Ovary (tissue), 7 donors: ENCODE measurements at regions not wholly inside any gene's neighbourhood (a gene's known extent, or its start where the extent isn't known, plus 50 kb on each side); places are given as distances from the start of the nearest gene placed in this dataset.

ENCODE experiments used
- DNase-seq, 5 donors: peaks; one replicate each; pipeline ENCODE4 v3.0.0-alpha.2; 2019 to 2020
- H3K27ac ChIP-seq, 2 donors: fragments of 200-600 bp; one replicate each; pipeline versions ENCODE4 v1.5.1 to v1.8.0; 2019 to 2022
- H3K27me3 ChIP-seq: fragments of 200-600 bp; one replicate; pipeline ENCODE4 v1.8.0; 2022
- H3K36me3 ChIP-seq: fragments of 200-600 bp; sonication (generic); one replicate; pipeline ENCODE4 v1.5.1; 2019
- H3K4me1 ChIP-seq: one replicate; pipeline ENCODE4 v1.8.1; 2013; ENCODE audit warnings: mild to moderate bottlenecking, moderate library complexity; ENCODE audit not compliant: insufficient read depth
- H3K4me3 ChIP-seq: fragments of 200-600 bp; sonication (generic); one replicate; pipeline ENCODE4 v1.5.1; 2017
- H3K9me3 ChIP-seq, 2 donors: fragments of 200-600 bp in 1 of 2; sonication (generic) in 1 of 2; one replicate each; pipeline versions ENCODE4 v1.5.1 to v1.8.1; 2013 to 2019; ENCODE audit warnings: mild to moderate bottlenecking in 1 of 2, moderate library complexity in 1 of 2
- EP300 ChIP-seq: sonication (generic); formaldehyde crosslinking; IDR thresholded peaks from one replicate; pipeline ENCODE4 v1.6.1; 2017; ENCODE audit warnings: antibody characterized with exemption
- POLR2A ChIP-seq: fragments of 450-650 bp; IDR thresholded peaks from one replicate; pipeline ENCODE4 v1.6.1; 2017; ENCODE audit warnings: antibody characterized with exemption, mild to moderate bottlenecking, moderate library complexity
- WGBS, 3 donors: extraction: QIAGEN DNeasy Blood & Tissue Kit in 1 of 3; methylation state at CpG; one replicate each; pipeline versions ENCODE4 v1.1.5 to v1.1.7; 2013 to 2017; 5-methylcytosine and 5-hydroxymethylcytosine counted together
- intact Hi-C, 4 donors: fragments of 100-400 bp; cut with DNase I; formaldehyde crosslinking; loops; one replicate each; pipeline versions ENCODE4 v1.11.0 to v1.15.1; 2022 to 2023
- TF ChIP-seq, protein P1 (sequence below), 3 donors: fragments of 450-650 bp in 2 of 3; fragments of 200-600 bp in 1 of 3; IDR thresholded peaks; one replicate each; pipeline versions ENCODE4 v1.5.1 to v1.8.0; 2016 to 2022; ENCODE audit warnings: antibody characterized with exemption in 3 of 3, mild to moderate bottlenecking in 1 of 3
- donor health status: DM: no; HTN: no; CAD: no; lungs with moderate emphysema.
- donor health status: DM: no; HTN: no; CAD: no.
- donor health status: Bipolar disorder and iron deficiency.
- donor health status: DM: no; HTN: no; CAD: no.
- donor health status: DM: yes; HTN: yes; CAD: no.

DNA sequence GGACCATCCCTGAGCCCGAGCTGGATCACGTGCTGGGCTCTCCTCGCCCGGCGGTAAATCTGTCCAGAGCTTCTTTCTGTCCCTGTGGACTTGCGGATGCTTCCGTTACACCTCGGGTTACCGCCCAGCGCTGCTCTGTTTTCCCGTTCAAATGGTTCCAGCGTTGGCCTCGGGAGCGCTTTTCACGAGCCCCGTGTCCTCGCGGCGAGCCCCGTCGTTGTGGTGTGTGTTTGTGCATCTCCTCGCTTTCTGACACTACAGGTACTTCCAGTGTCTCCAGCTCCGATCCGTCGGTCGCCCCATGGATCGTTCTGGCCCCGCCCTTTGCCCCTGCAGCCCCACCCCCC is 77.4 kb downstream of the RTP5 start:
- H3K4me1 ChIP-seq, result peaks cover 3% of the 10 kb centered on the region
- TF ChIP-seq EP300 (no peak), POLR2A (no peak)
- TF ChIP-seq, protein P1, sequence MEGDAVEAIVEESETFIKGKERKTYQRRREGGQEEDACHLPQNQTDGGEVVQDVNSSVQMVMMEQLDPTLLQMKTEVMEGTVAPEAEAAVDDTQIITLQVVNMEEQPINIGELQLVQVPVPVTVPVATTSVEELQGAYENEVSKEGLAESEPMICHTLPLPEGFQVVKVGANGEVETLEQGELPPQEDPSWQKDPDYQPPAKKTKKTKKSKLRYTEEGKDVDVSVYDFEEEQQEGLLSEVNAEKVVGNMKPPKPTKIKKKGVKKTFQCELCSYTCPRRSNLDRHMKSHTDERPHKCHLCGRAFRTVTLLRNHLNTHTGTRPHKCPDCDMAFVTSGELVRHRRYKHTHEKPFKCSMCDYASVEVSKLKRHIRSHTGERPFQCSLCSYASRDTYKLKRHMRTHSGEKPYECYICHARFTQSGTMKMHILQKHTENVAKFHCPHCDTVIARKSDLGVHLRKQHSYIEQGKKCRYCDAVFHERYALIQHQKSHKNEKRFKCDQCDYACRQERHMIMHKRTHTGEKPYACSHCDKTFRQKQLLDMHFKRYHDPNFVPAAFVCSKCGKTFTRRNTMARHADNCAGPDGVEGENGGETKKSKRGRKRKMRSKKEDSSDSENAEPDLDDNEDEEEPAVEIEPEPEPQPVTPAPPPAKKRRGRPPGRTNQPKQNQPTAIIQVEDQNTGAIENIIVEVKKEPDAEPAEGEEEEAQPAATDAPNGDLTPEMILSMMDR (IDR thresholded peaks at IDR 0.05), result no peak
- H3K9me3 ChIP-seq, result no peaks in the 10 kb centered on the region
- H3K27me3 ChIP-seq, result no peaks in the 10 kb centered on the region
- no peaks in the 10 kb centered on the region for H3K36me3 ChIP-seq
- no peak for DNase-seq
- H3K4me3 ChIP-seq, result no peak overlapping the region
- 46 to 90% (median 87%) methylated on average over 28 of the region's 28 CpGs for WGBS, 3 donors
- H3K27ac ChIP-seq, result no peak overlapping the region
- intact Hi-C loops, result no loop called here

DNA sequence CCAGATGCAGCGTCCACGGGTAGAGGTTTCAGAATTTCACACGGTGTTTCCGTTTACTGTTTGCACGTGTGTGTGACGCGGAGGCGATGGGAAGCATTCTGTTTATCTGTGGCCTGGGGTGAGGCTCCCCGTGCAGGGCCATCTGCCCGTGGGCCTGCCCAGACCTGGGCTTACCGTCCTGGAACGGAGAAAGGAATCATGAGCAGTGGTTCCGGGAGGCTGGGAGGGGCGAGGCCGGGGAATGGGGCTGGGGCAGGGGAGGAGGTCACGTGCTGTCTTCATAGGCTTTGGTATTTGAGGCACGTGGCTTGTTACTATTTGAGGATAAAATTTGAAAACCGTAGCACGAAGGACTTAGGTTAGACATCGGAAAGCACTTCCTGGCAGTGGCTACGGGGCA is 77.9 kb downstream of the RTP5 start:
- DNase-seq, result no peak
- Histone ChIP-seq H3K4me1 (peaks cover 3% of the 10 kb centered on the region), H3K9me3 (no peaks in the 10 kb centered on the region), H3K4me3 (no peak overlapping the region), H3K36me3 (no peaks in the 10 kb centered on the region), H3K27me3 (no peaks in the 10 kb centered on the region), H3K27ac (no peak overlapping the region)
- TF ChIP-seq, protein P1 (IDR thresholded peaks at IDR 0.05), result no peak
- no peak for TF ChIP-seq POLR2A
- no peak for TF ChIP-seq EP300
- 69 to 87% (median 84%) methylated on average over 21 of the region's 21 CpGs for WGBS, 3 donors
- intact Hi-C loops, result no loop called here

DNA sequence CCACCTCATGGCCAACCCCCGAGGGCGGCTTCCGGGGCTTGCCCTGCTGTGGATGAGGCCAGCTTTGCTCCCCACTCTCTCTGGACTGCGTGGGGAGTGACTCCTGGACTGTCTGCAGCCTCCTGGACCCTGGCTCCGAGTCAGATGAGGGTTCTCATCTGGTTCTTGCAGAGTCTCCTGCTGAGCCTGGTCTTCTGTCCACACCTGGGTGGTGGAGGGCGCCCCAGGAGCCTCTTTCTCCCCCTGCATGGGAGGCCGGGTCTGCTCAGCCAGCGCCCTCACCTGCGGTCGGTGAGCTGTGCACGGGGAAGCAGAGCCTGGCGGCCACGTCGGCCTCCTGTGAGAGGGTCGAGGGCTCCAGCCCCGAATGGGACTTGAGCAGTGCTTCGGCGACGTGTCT is 78.3 kb downstream of the RTP5 start:
- Histone ChIP-seq H3K36me3 (no peaks in the 10 kb centered on the region), H3K27ac (no peak overlapping the region), H3K9me3 (no peaks in the 10 kb centered on the region), H3K27me3 (no peaks in the 10 kb centered on the region), H3K4me3 (no peak overlapping the region), H3K4me1 (peaks cover 3% of the 10 kb centered on the region)
- TF ChIP-seq EP300 (no peak), POLR2A (no peak)
- TF ChIP-seq, protein P1 (IDR thresholded peaks at IDR 0.05), result no peak
- intact Hi-C loops, result no loop called here
- DNase-seq, result no peak
- 85 to 92% (median 92%) methylated on average over 15 to 19 of the region's 19 CpGs for WGBS, 3 donors

DNA sequence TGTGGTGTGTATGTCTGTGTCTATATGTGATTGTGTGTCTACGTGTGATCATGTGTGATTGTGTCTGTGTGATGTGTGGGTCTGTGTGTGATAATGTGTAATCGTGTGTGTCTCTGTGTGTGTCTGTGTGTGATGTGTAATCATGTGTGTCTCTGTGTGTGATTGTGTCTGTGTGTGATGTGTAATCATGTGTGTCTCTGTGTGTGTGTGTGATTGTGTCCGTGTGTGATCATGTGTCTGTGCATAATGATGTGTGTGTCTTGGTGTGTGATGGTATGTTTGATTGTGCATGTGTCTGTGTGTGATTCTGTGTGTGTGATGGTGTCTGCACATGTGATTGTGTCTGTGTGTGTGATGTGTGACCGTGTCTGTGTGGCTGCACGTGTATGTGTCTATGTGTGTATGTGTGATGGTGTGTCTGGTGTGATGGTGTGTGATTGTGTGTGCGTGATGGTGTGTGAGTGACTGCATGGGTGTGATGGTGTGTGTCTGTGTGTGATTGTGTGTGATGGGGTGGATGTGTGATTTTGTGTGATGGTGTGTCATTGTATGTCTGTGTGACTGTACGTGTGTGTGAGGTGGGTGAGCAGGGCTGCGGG is 78.9 kb downstream of the RTP5 start:
- Histone ChIP-seq H3K9me3 (no peaks in the 10 kb centered on the region), H3K36me3 (no peaks in the 10 kb centered on the region), H3K4me3 (no peak overlapping the region), H3K27me3 (no peaks in the 10 kb centered on the region), H3K4me1 (peaks cover 3% of the 10 kb centered on the region), H3K27ac (no peak overlapping the region)
- no peak for TF ChIP-seq EP300
- TF ChIP-seq, protein P1 (IDR thresholded peaks at IDR 0.05), result no peak
- no peak for TF ChIP-seq POLR2A
- WGBS, 3 donors, result 78 to 92% (median 90%) methylated on average over 8 of the region's 8 CpGs
- intact Hi-C loops, result no loop called here
- no peak for DNase-seq
